ENCODE measurements at regions not wholly inside any gene's neighbourhood (a gene's known extent, or its start where the extent isn't known, plus 50 kb on each side); places are given as distances from the start of the nearest gene placed in this dataset.

- no peak for ATAC-seq
- TF ChIP-seq ZFP3 (CRISPR knock-in tag; IDR thresholded peaks at IDR 0.05) (no peak), TOX (CRISPR knock-in tag; IDR thresholded peaks at IDR 0.05; ENCODE audit: borderline replicate concordance) (no peak), POU6F1 (CRISPR knock-in tag; IDR thresholded peaks at IDR 0.05; ENCODE audit: borderline replicate concordance, low read depth) (no peak), ARNTL (CRISPR knock-in tag; IDR thresholded peaks at IDR 0.05; ENCODE audit: borderline replicate concordance, low read depth) (no peak), ISL1 (CRISPR knock-in tag; IDR thresholded peaks at IDR 0.05) (no peak), PATZ1 (CRISPR knock-in tag; IDR thresholded peaks at IDR 0.05; ENCODE audit: borderline replicate concordance) (no peak), ZFP30 (CRISPR knock-in tag; IDR thresholded peaks at IDR 0.05) (no peak), GLIS3 (CRISPR knock-in tag; IDR thresholded peaks at IDR 0.05) (no peak), ZC3H10 (CRISPR knock-in tag; IDR thresholded peaks at IDR 0.05) (no peak), ZNF70 (CRISPR knock-in tag; IDR thresholded peaks at IDR 0.05) (no peak)
Observed at GRCh38 chr22:48121984-48122383, 1359.5 kb downstream of the TBC1D22A start.

GRCh38 chr22:48118654-48119053 lies 1356.2 kb downstream of the TBC1D22A start:
- no peak for TF ChIP-seq ZNF565 (CRISPR knock-in tag; conservative IDR thresholded peaks at IDR 0.05; ENCODE audit: low read depth)
- no peak for TF ChIP-seq ZC3H10 (CRISPR knock-in tag; IDR thresholded peaks at IDR 0.05)
- no peak for TF ChIP-seq ARNTL (CRISPR knock-in tag; IDR thresholded peaks at IDR 0.05; ENCODE audit: borderline replicate concordance, low read depth)
- TF ChIP-seq POU6F1 (CRISPR knock-in tag; IDR thresholded peaks at IDR 0.05; ENCODE audit: borderline replicate concordance, low read depth), result no peak
- no peak for TF ChIP-seq PPARA (CRISPR knock-in tag; IDR thresholded peaks at IDR 0.05; ENCODE audit: borderline replicate concordance)
- ATAC-seq, result no peak

- no peak for ATAC-seq
- TF ChIP-seq SNAI2 (CRISPR knock-in tag; IDR thresholded peaks at IDR 0.05) (no peak), ISL1 (CRISPR knock-in tag; IDR thresholded peaks at IDR 0.05) (no peak), GLIS3 (CRISPR knock-in tag; IDR thresholded peaks at IDR 0.05) (no peak), ZFP30 (CRISPR knock-in tag; IDR thresholded peaks at IDR 0.05) (no peak), ZC3H10 (CRISPR knock-in tag; IDR thresholded peaks at IDR 0.05) (no peak), ARNTL (CRISPR knock-in tag; IDR thresholded peaks at IDR 0.05; ENCODE audit: borderline replicate concordance, low read depth) (no peak), CSRNP3 (CRISPR knock-in tag; IDR thresholded peaks at IDR 0.05) (no peak), TOX (CRISPR knock-in tag; IDR thresholded peaks at IDR 0.05; ENCODE audit: borderline replicate concordance) (no peak), CSDC2 (CRISPR knock-in tag; IDR thresholded peaks at IDR 0.05) (no peak), OSR1 (CRISPR knock-in tag; IDR thresholded peaks at IDR 0.05) (no peak), BACH2 (CRISPR knock-in tag; IDR thresholded peaks at IDR 0.05; ENCODE audit: borderline replicate concordance) (no peak), ZNF565 (CRISPR knock-in tag; conservative IDR thresholded peaks at IDR 0.05; ENCODE audit: low read depth) (no peak), CREB5 (CRISPR knock-in tag; IDR thresholded peaks at IDR 0.05; ENCODE audit: low read depth) (no peak)
Observed at GRCh38 chr22:48116871-48117270, 1354.4 kb downstream of the TBC1D22A start.

GRCh38 chr22:48112687-48113521 lies 1350.5 kb downstream of the TBC1D22A start:
- no peak for ATAC-seq
- TF ChIP-seq CSRNP3 (CRISPR knock-in tag; IDR thresholded peaks at IDR 0.05) (no peak), CSDC2 (CRISPR knock-in tag; IDR thresholded peaks at IDR 0.05) (no peak), ZNF70 (CRISPR knock-in tag; IDR thresholded peaks at IDR 0.05) (no peak), ZFP30 (CRISPR knock-in tag; IDR thresholded peaks at IDR 0.05) (no peak), PPARA (CRISPR knock-in tag; IDR thresholded peaks at IDR 0.05; ENCODE audit: borderline replicate concordance) (no peak), SNAI2 (CRISPR knock-in tag; IDR thresholded peaks at IDR 0.05) (no peak), BACH2 (CRISPR knock-in tag; IDR thresholded peaks at IDR 0.05; ENCODE audit: borderline replicate concordance) (no peak), ZC3H10 (CRISPR knock-in tag; IDR thresholded peaks at IDR 0.05) (no peak), POU6F1 (CRISPR knock-in tag; IDR thresholded peaks at IDR 0.05; ENCODE audit: borderline replicate concordance, low read depth) (no peak), ISL1 (CRISPR knock-in tag; IDR thresholded peaks at IDR 0.05) (no peak), ZFP3 (CRISPR knock-in tag; IDR thresholded peaks at IDR 0.05) (no peak), ZNF565 (CRISPR knock-in tag; conservative IDR thresholded peaks at IDR 0.05; ENCODE audit: low read depth) (no peak), ESRRG (CRISPR knock-in tag; IDR thresholded peaks at IDR 0.05) (no peak), TCF4 (CRISPR knock-in tag; IDR thresholded peaks at IDR 0.05; ENCODE audit: borderline replicate concordance) (no peak)

Data from SK-N-SH treated with all-trans-retinoic acid at 6 μM for 48 hours (cell line).